ENCODE measurements at regions not wholly inside any gene's neighbourhood (a gene's known extent, or its start where the extent isn't known, plus 50 kb on each side); places are given as distances from the start of the nearest gene placed in this dataset.
"Not testable (repeated sequence)": the region's sequence is repeated elsewhere in the genome, so short reads cannot be mapped to it uniquely, and the experiment has no call there.

GRCh38 chr13:53117048-53117447, 88.4 kb downstream of the OLFM4 start:
- ATAC-seq; H3K9me3 ChIP-seq (ENCODE audit: control insufficient read depth in 2 of 3, low read length in 3 of 3); H3K4me3 ChIP-seq (ENCODE audit: low read length); H3K27ac ChIP-seq (ENCODE audit: low read depth, low read length); POLR2A ChIA-PET; CTCF ChIA-PET; H3K27me3 ChIP-seq (ENCODE audit: control insufficient read depth in 2 of 2, insufficient read depth in 2 of 2, low read length in 2 of 2); intact Hi-C loops (cut with micrococcal nuclease); H3K27me3 Mint-ChIP-seq; H3K27ac Mint-ChIP-seq; H3K4me3 Mint-ChIP-seq; H3K4me1 ChIP-seq (ENCODE audit: control insufficient read depth in 2 of 2, insufficient read depth in 2 of 2, low read length in 2 of 2); H3K36me3 Mint-ChIP-seq; DNase-seq; H3K4me1 Mint-ChIP-seq; H3K36me3 ChIP-seq (ENCODE audit: control insufficient read depth in 2 of 3, insufficient read depth in 3 of 3, low read length in 3 of 3): not testable (repeated sequence)
- peaks cover 0 to 14% (median 6%) of the 10 kb centered on the region in 11 donors for H3K9me3 Mint-ChIP-seq

DNA sequence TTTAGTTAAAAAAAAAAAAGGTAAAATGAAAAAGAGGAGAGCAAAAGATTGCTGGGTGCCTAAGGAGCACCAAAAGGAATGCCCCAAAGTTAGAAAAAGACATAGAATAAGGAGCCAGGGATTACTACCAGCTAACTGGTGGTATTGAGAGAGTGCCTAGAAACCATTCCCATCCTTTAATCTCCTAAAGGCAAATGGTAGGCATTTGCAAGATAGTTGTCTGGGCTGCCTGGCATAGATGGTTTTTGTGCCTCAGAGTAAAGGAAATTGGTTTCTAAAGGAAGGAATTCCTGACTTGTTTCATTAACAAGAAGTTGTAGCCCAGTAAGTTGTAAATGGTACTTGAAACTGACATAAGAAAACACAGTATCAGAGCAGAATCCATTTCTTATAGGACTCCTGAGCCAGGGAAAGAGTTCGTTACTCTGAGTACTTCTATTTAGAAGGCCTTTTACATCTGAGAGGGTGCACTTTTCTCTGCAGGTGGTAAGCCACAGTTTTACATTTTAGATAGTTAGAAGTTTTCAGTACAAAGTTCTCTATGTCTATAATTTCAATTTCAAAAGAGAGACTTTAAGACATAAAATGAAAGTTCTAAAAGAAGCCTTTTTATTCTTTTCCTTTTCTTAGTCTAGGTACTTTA, 92.6 kb downstream of the OLFM4 start:
- DNase-seq: no peak
- CTCF ChIA-PET: no interaction called here
- Histone ChIP-seq H3K4me1 (ENCODE audit: control insufficient read depth in 2 of 2, insufficient read depth in 2 of 2, low read length in 2 of 2) (no peaks in the 10 kb centered on the region), H3K36me3 (ENCODE audit: control insufficient read depth in 2 of 3, insufficient read depth in 3 of 3, low read length in 3 of 3) (no peaks in the 10 kb centered on the region), H3K9me3 (ENCODE audit: control insufficient read depth in 2 of 3, low read length in 3 of 3) (no peaks in the 10 kb centered on the region), H3K27ac (ENCODE audit: low read depth, low read length) (no peak overlapping the region), H3K27me3 (ENCODE audit: control insufficient read depth in 2 of 2, insufficient read depth in 2 of 2, low read length in 2 of 2) (no peaks in the 10 kb centered on the region), H3K4me3 (ENCODE audit: low read length) (no peak overlapping the region)
- H3K27ac Mint-ChIP-seq: no peak overlapping the region
- peaks cover 0 to 14% (median 6%) of the 10 kb centered on the region in 11 donors for H3K9me3 Mint-ChIP-seq
- POLR2A ChIA-PET: no interaction called here
- H3K4me3 Mint-ChIP-seq: no peak overlapping the region
- ATAC-seq: no peak
- intact Hi-C loops (cut with micrococcal nuclease): no loop called here
- no peaks in the 10 kb centered on the region for H3K4me1 Mint-ChIP-seq
- peaks cover 0 to 8% (median 0%) of the 10 kb centered on the region in 5 donors for H3K27me3 Mint-ChIP-seq
- H3K36me3 Mint-ChIP-seq: no peaks in the 10 kb centered on the region

- H3K4me1 ChIP-seq (ENCODE audit: control insufficient read depth in 2 of 2, insufficient read depth in 2 of 2, low read length in 2 of 2): no peaks in the 10 kb centered on the region
- intact Hi-C loops (cut with micrococcal nuclease): no loop called here
- ChIA-PET CTCF (no interaction called here), POLR2A (no interaction called here)
- Mint-ChIP-seq H3K4me3 (no peak overlapping the region), H3K9me3 (peaks cover 0 to 13% (median 4%) of the 10 kb centered on the region in 11 donors), H3K36me3 (no peaks in the 10 kb centered on the region), H3K27ac (no peak overlapping the region), H3K27me3 (peaks cover 0 to 8% (median 0%) of the 10 kb centered on the region in 5 donors), H3K4me1 (no peaks in the 10 kb centered on the region)
- no peak overlapping the region for H3K4me3 ChIP-seq (ENCODE audit: low read length)
- H3K9me3 ChIP-seq (ENCODE audit: control insufficient read depth in 2 of 3, low read length in 3 of 3): no peaks in the 10 kb centered on the region
- ATAC-seq: no peak
- no peak overlapping the region for H3K27ac ChIP-seq (ENCODE audit: low read depth, low read length)
- DNase-seq: no peak
- no peaks in the 10 kb centered on the region for H3K27me3 ChIP-seq (ENCODE audit: control insufficient read depth in 2 of 2, insufficient read depth in 2 of 2, low read length in 2 of 2)
- H3K36me3 ChIP-seq (ENCODE audit: control insufficient read depth in 2 of 3, insufficient read depth in 3 of 3, low read length in 3 of 3): no peaks in the 10 kb centered on the region
Observed at GRCh38 chr13:53121919-53122318, 93.3 kb downstream of the OLFM4 start.

- H3K4me3 Mint-ChIP-seq: no peak overlapping the region
- H3K27me3 Mint-ChIP-seq: peaks cover 0 to 3% (median 0%) of the 10 kb centered on the region in 5 donors
- H3K9me3 Mint-ChIP-seq: peaks cover 0 to 10% (median 1%) of the 10 kb centered on the region in 11 donors
- no peak overlapping the region for H3K4me3 ChIP-seq (ENCODE audit: low read length)
- ATAC-seq: no peak
- no peaks in the 10 kb centered on the region for H3K27me3 ChIP-seq (ENCODE audit: control insufficient read depth in 2 of 2, insufficient read depth in 2 of 2, low read length in 2 of 2)
- POLR2A ChIA-PET: no interaction called here
- H3K4me1 Mint-ChIP-seq: no peaks in the 10 kb centered on the region
- intact Hi-C loops (cut with micrococcal nuclease): no loop called here
- H3K9me3 ChIP-seq (ENCODE audit: control insufficient read depth in 2 of 3, low read length in 3 of 3): no peaks in the 10 kb centered on the region
- no peak for DNase-seq
- H3K36me3 Mint-ChIP-seq: no peaks in the 10 kb centered on the region
- no peaks in the 10 kb centered on the region for H3K4me1 ChIP-seq (ENCODE audit: control insufficient read depth in 2 of 2, insufficient read depth in 2 of 2, low read length in 2 of 2)
- CTCF ChIA-PET: no interaction called here
- H3K27ac Mint-ChIP-seq: no peak overlapping the region
- H3K36me3 ChIP-seq (ENCODE audit: control insufficient read depth in 2 of 3, insufficient read depth in 3 of 3, low read length in 3 of 3): no peaks in the 10 kb centered on the region
- no peak overlapping the region for H3K27ac ChIP-seq (ENCODE audit: low read depth, low read length)
Observed at GRCh38 chr13:53123536-53123935, 94.9 kb downstream of the OLFM4 start.

- no peak for DNase-seq
- H3K4me3 Mint-ChIP-seq: no peak overlapping the region
- H3K36me3 Mint-ChIP-seq: no peaks in the 10 kb centered on the region
Observed at GRCh38 chr13:53124623-53125022, 96.0 kb downstream of the OLFM4 start.

DNA sequence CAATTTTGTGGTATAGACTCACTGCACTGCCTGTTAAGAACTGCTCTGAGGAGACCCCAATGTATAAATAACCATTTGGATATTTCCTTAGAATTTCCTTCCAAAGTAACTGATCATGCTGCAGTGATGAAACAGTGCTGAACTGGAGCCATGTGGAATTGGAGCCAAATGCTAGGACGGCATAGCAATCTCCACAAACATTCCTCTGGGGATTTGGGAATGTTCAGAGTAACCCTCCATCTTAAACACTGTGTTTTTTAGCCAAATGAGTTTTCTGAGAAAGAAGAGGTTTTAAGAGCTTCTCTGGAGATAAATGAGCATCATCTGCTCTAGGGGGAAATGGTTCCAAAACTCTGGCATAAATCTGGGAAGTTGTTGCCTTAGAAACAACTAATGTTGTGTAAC, 98.2 kb downstream of the OLFM4 start:
- no peaks in the 10 kb centered on the region for H3K4me1 Mint-ChIP-seq

More at GRCh38 chr13:53124623-53125022, 96.0 kb downstream of the OLFM4 start:
- no peaks in the 10 kb centered on the region for H3K27me3 Mint-ChIP-seq
- no peaks in the 10 kb centered on the region for H3K4me1 Mint-ChIP-seq
- H3K9me3 ChIP-seq (ENCODE audit: control insufficient read depth in 2 of 3, low read length in 3 of 3): no peaks in the 10 kb centered on the region
- H3K4me1 ChIP-seq (ENCODE audit: control insufficient read depth in 2 of 2, insufficient read depth in 2 of 2, low read length in 2 of 2): no peaks in the 10 kb centered on the region
- no peaks in the 10 kb centered on the region for H3K36me3 ChIP-seq (ENCODE audit: control insufficient read depth in 2 of 3, insufficient read depth in 3 of 3, low read length in 3 of 3)
- H3K27ac Mint-ChIP-seq: no peak overlapping the region
- H3K9me3 Mint-ChIP-seq: peaks cover 0 to 7% (median 0%) of the 10 kb centered on the region in 11 donors
- H3K4me3 ChIP-seq (ENCODE audit: low read length): no peak overlapping the region
- ChIA-PET POLR2A (no interaction called here), CTCF (no interaction called here)
- no peak overlapping the region for H3K27ac ChIP-seq (ENCODE audit: low read depth, low read length)
- intact Hi-C loops (cut with micrococcal nuclease): no loop called here
- no peak for ATAC-seq
- no peaks in the 10 kb centered on the region for H3K27me3 ChIP-seq (ENCODE audit: control insufficient read depth in 2 of 2, insufficient read depth in 2 of 2, low read length in 2 of 2)

DNA sequence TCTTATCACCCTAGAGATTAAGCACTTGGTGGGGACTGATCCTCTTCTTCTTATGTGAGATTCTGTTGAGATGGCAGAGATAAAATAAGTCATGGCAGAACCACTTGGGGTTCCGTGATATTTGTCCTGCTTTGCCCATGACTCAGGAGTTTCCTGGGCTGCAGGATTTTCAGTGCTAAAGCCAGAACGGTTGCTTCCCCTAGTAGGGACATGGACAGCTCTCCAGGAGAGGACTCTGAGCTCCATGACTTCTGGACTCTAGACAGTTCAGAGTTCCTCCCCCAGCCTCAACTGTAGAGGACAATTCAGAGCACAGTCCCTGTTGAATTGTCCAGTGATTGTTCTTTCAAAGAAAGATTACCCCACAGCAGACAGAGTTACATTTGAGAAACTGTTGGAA, 98.8 kb downstream of the OLFM4 start:
- POLR2A ChIA-PET: no interaction called here

More for the DNA sequence above, 98.2 kb downstream of the OLFM4 start:
- Mint-ChIP-seq H3K27ac (no peak overlapping the region), H3K4me3 (no peak overlapping the region), H3K9me3 (peaks cover 0 to 7% (median 0%) of the 10 kb centered on the region in 11 donors), H3K27me3 (peaks cover 0 to 4% (median 0%) of the 10 kb centered on the region in 5 donors), H3K36me3 (no peaks in the 10 kb centered on the region)
- intact Hi-C loops (cut with micrococcal nuclease): no loop called here
- CTCF ChIA-PET: no interaction called here
- DNase-seq: no peak
- no peaks in the 10 kb centered on the region for H3K27me3 ChIP-seq (ENCODE audit: control insufficient read depth in 2 of 2, insufficient read depth in 2 of 2, low read length in 2 of 2)
- H3K27ac ChIP-seq (ENCODE audit: low read depth, low read length): no peak overlapping the region
- H3K9me3 ChIP-seq (ENCODE audit: control insufficient read depth in 2 of 3, low read length in 3 of 3): no peaks in the 10 kb centered on the region
- no peaks in the 10 kb centered on the region for H3K36me3 ChIP-seq (ENCODE audit: control insufficient read depth in 2 of 3, insufficient read depth in 3 of 3, low read length in 3 of 3)
- no peaks in the 10 kb centered on the region for H3K4me1 ChIP-seq (ENCODE audit: control insufficient read depth in 2 of 2, insufficient read depth in 2 of 2, low read length in 2 of 2)
- no peak for ATAC-seq
- POLR2A ChIA-PET: no interaction called here
- no peak overlapping the region for H3K4me3 ChIP-seq (ENCODE audit: low read length)

More for the DNA sequence above, 98.8 kb downstream of the OLFM4 start:
- intact Hi-C loops (cut with micrococcal nuclease): no loop called here
- no peaks in the 10 kb centered on the region for H3K4me1 ChIP-seq (ENCODE audit: control insufficient read depth in 2 of 2, insufficient read depth in 2 of 2, low read length in 2 of 2)
- ATAC-seq (no peak), DNase-seq (no peak)
- no peak overlapping the region for H3K27ac Mint-ChIP-seq
- CTCF ChIA-PET: no interaction called here
- peaks cover 0 to 7% (median 0%) of the 10 kb centered on the region in 11 donors for H3K9me3 Mint-ChIP-seq
- peaks cover 0 to 4% (median 0%) of the 10 kb centered on the region in 5 donors for H3K27me3 Mint-ChIP-seq
- H3K36me3 Mint-ChIP-seq: no peaks in the 10 kb centered on the region
- H3K4me3 Mint-ChIP-seq: no peak overlapping the region
- H3K4me3 ChIP-seq (ENCODE audit: low read length): no peak overlapping the region
- H3K36me3 ChIP-seq (ENCODE audit: control insufficient read depth in 2 of 3, insufficient read depth in 3 of 3, low read length in 3 of 3): no peaks in the 10 kb centered on the region
- no peaks in the 10 kb centered on the region for H3K4me1 Mint-ChIP-seq
- no peak overlapping the region for H3K27ac ChIP-seq (ENCODE audit: low read depth, low read length)
- no peaks in the 10 kb centered on the region for H3K27me3 ChIP-seq (ENCODE audit: control insufficient read depth in 2 of 2, insufficient read depth in 2 of 2, low read length in 2 of 2)
- H3K9me3 ChIP-seq (ENCODE audit: control insufficient read depth in 2 of 3, low read length in 3 of 3): no peaks in the 10 kb centered on the region
